Bronchial epithelial cell (primary cell): ENCODE measurements at regions not wholly inside any gene's neighbourhood (a gene's known extent, or its start where the extent isn't known, plus 50 kb on each side); places are given as distances from the start of the nearest gene placed in this dataset.
A peak's percentile ranks its signal among the peaks of the same experiment; 100 is the strongest.

Experiments used
- DNase-seq: peaks from one replicate; pipeline ENCODE4 v3.0.0-alpha.2; 2010; ENCODE audit warnings: low read depth
- FAIRE-seq: peaks from 2 replicates; lab custom pipeline; 2011; peaks lifted over from hg19 to GRCh38; lab: Jason Lieb, UNC
- H3K27me3 ChIP-seq: 2 replicates; pipeline ENCODE4 v1.5.1; 2011; ENCODE audit warnings: low read length; ENCODE audit not compliant: control insufficient read depth, insufficient read depth
- H3K36me3 ChIP-seq: 2 replicates; pipeline ENCODE4 v1.5.1; 2011; ENCODE audit warnings: low read length; ENCODE audit not compliant: control insufficient read depth, insufficient read depth
- H3K4me3 ChIP-seq: 2 replicates; pipeline ENCODE4 v1.5.1; 2011; ENCODE audit warnings: mild to moderate bottlenecking, low read depth, low read length, control low read depth
- TF ChIP-seq, protein P1 (sequence below): IDR thresholded peaks from 2 replicates; pipeline ENCODE4 v1.5.1; 2011; ENCODE audit warnings: mild to moderate bottlenecking, moderate library complexity, low read length, control low read depth, inconsistent platforms; ENCODE audit not compliant: insufficient read depth, severe bottlenecking

DNA sequence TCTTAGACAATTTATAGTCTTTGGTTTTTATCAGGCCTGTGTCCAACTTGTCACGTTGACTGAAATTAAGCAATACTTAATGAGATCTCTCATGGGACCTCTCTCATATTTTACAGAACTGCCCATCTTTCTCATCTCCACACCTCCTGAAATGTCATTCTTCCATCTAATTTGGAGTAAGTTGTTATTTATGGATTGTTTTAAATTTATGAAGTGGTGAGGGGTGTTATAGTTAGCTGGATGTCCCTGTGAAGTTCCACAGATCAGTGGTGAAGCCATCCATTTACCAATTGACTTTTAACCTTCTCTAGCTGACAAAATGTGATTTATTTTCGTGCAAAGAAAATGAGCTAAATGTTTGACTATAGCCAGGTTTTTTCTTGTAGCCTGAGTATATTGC lies 824.9 kb downstream of the KCNJ2 start:
- DNase-seq: no peak
- Histone ChIP-seq H3K36me3 (no peaks in the 10 kb centered on the region), H3K27me3 (no peaks in the 10 kb centered on the region), H3K4me3 (no peak overlapping the region)
- TF ChIP-seq, protein P1, sequence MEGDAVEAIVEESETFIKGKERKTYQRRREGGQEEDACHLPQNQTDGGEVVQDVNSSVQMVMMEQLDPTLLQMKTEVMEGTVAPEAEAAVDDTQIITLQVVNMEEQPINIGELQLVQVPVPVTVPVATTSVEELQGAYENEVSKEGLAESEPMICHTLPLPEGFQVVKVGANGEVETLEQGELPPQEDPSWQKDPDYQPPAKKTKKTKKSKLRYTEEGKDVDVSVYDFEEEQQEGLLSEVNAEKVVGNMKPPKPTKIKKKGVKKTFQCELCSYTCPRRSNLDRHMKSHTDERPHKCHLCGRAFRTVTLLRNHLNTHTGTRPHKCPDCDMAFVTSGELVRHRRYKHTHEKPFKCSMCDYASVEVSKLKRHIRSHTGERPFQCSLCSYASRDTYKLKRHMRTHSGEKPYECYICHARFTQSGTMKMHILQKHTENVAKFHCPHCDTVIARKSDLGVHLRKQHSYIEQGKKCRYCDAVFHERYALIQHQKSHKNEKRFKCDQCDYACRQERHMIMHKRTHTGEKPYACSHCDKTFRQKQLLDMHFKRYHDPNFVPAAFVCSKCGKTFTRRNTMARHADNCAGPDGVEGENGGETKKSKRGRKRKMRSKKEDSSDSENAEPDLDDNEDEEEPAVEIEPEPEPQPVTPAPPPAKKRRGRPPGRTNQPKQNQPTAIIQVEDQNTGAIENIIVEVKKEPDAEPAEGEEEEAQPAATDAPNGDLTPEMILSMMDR: no peak
- no peak for FAIRE-seq

DNA sequence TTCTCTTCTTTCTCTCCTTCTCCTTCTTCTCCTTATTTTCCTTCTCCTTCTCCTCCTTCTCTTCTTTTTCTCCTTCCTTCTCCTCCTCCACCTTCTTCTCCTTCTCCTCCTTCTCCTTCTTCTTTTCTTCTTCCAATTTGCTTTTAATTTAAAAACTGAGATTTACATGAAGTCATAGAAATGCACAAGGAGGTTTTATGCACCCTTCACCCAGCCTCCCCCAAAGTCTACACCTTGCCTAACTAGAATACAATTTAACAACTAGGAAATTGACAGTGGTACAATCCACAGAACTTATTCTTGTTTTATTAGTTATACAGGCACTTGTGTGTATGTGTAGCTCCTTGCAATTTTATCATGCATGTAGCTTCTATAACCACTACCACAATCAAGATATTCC lies 826.7 kb downstream of the KCNJ2 start:
- TF ChIP-seq, protein P1: no peak
- Histone ChIP-seq H3K4me3 (no peak overlapping the region), H3K27me3 (no peaks in the 10 kb centered on the region), H3K36me3 (no peaks in the 10 kb centered on the region)
- no peak for FAIRE-seq
- no peak for DNase-seq

DNA sequence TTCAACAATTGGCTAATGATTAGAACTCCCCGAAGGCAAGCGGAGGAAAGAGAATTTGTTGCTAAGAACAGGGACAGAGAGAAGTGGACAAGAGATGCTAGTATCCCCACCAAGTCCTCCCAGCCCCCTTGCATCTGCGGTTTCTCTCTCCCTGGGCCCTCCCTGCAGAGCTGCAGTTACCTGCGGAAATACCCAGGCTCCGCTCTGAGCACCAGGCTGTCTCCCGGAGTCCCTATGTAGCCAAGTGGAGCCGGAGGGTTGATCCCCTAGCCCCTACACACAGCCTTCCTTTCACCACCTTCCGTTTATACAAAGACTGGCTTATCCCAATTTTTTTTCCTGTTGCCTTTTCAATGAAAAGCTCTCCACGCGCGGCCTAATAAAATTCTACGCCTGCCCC lies 834.4 kb downstream of the KCNJ2 start:
- FAIRE-seq (no peak), DNase-seq (no peak)
- Histone ChIP-seq H3K27me3 (no peaks in the 10 kb centered on the region), H3K36me3 (no peaks in the 10 kb centered on the region), H3K4me3 (no peak overlapping the region)
- TF ChIP-seq, protein P1: no peak

DNA sequence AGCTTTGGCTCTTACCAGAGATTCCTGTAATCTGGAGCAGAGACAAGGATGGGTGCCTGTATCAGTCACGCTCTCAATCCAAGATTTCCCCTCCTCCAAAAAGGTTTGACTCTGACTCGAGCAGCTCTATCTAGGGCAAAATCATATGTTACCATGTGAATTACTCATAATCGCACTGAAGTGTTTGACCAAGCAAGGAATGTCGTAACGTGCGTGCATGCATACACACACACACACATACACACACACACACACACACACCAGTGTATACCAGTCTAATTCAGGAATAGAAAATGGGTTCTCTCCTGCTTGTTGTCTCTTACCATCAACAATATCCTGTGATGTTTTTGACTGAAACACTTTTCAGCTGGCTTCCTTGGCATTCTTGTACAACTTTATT lies 835.1 kb downstream of the KCNJ2 start:
- no peak overlapping the region for H3K4me3 ChIP-seq
- TF ChIP-seq, protein P1: no peak
- DNase-seq (peak; percentile 13), FAIRE-seq (no peak)
- H3K36me3 ChIP-seq: no peaks in the 10 kb centered on the region
- H3K27me3 ChIP-seq: no peaks in the 10 kb centered on the region

DNA sequence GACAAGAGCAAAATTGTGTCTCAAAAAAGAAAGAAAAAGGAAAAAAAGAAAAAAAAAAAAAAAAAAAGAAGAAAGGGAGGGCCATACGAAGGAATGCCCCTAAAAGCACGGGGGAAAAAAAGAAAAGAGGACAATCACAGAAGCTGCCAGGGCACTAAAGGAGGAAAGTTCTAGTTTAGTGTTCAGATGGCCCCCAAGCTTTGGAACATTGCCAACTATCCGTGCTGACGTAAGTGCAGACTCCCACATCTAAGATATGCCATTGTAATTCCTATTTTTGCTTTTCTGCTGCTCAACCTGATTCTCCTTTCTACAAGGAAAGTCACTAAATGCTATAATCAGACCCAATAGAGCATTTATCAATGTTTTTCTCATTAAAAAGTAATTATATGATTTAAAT lies 842.1 kb downstream of the KCNJ2 start:
- TF ChIP-seq, protein P1: no peak
- no peak for FAIRE-seq
- H3K36me3 ChIP-seq: no peaks in the 10 kb centered on the region
- no peaks in the 10 kb centered on the region for H3K27me3 ChIP-seq
- no peak overlapping the region for H3K4me3 ChIP-seq
- DNase-seq: no peak

DNA sequence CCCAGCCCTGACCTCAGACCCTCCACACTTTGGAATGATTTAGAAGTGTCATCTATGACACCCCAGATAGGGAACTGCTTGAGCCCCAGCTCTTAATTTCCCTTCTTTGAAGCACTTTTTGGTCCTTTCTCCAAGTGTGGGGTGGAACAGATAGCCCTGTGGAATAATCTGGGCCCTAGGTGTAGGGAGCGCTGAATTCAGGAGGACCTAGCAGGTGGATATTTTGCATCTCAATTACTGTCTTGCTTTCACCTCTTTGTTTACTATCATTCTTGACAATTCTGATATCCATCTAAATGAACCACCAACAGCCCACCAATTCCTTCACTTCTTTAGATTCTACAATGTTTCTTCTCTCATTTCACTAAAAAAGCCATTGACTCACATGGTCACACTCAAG lies 850.4 kb downstream of the KCNJ2 start:
- FAIRE-seq: no peak
- Histone ChIP-seq H3K27me3 (no peaks in the 10 kb centered on the region), H3K36me3 (no peaks in the 10 kb centered on the region), H3K4me3 (no peak overlapping the region)
- DNase-seq: no peak
- TF ChIP-seq, protein P1: no peak
